ENCODE measurements at regions not wholly inside any gene's neighbourhood (a gene's known extent, or its start where the extent isn't known, plus 50 kb on each side); places are given as distances from the start of the nearest gene placed in this dataset.

GRCh38 chr10:2019803-2020202 lies 282.5 kb upstream of the ADARB2 start:
- DNase-seq (ENCODE audit: low spot score), result no peak

DNA sequence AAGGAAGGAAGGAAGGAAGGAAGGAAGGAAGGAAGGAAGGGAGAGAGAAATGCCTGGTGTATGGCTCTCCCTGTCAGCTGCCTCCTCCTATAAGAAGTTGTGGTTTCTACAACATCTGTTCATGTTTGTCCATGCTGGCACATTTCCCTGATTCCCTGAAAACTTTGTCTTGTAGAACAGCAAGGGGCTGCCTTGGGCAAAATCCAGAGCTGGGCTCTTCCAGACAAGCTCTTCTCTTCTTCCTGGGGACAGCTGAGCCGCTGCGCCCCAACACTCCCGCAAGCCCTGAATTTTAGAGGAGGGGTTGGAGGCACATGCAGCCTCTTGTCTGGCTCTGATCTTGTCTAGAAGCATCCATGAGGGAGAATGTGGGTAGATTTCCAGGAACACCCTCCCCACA lies 282.0 kb upstream of the ADARB2 start:
- no peak for DNase-seq (ENCODE audit: low spot score)

DNA sequence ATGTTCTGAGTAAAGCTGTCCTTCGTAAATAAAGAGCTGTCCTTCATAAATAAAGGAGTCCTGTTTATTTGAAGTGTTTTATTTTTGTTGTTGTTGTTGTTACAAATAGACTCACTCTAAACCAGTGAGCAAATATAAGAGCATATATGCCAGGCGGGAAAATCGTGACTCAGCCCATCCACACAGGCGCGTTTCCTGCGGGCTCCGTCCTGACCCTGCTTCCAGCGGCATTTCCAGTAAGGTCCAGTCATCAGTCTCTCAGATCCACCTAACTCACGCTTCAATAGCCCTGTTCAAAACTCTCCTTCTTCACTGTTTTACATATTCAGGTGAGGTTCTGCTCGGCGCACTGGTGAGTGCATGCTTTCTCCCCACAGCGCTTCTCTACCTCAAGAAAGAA lies 277.2 kb upstream of the ADARB2 start:
- DNase-seq (ENCODE audit: low spot score), result no peak

DNA sequence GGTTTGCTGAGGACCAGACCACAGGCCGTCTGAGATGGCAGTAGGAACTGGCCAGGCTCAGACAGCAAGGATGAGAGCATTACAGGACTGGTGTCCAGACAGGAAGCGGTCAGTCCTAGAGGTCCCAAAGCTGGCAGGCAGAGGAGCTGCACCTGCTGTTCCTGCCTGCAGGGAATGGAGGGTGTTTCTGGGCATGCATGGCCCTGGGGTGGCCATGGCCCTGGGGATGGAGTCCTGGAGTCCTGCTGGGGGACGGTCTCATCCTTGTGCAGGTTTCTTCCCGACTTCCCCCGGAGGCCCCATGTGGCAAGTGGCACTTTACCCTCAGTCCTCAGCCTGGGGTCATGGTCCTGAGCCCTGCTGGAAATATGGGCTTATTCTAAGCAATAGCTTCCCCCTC lies 274.9 kb upstream of the ADARB2 start:
- DNase-seq (ENCODE audit: low spot score), result no peak

DNA sequence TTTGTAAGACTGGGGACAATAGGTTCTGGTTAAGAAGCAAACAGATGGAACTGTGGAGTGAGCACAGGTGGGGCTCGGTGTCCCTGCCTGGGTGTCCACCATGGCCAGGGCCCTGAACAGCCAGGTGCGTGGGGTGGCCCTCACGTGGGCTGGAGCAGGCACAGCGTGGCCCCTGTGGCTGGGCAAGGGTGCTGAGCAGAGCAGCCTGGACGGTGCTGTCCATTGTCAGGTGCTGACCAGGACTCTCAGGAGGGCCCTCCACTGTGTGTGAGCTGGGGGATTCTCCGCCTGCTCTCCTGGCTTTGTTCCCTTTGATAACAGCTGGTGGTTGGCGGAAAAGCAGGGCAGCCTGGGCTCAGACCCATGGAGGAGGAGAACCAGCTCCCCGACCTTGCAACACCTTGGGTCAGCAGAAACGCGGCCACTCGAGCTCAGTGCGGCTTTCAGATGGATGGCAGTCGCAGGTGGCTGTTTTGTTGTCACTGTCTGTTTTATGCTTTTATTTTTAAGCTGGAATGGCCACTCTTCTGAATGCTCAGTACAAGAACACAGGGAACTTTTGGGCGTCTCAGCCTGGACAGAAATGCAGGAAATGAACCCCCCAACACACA lies 273.9 kb upstream of the ADARB2 start:
- DNase-seq (ENCODE audit: low spot score), result no peak

DNA sequence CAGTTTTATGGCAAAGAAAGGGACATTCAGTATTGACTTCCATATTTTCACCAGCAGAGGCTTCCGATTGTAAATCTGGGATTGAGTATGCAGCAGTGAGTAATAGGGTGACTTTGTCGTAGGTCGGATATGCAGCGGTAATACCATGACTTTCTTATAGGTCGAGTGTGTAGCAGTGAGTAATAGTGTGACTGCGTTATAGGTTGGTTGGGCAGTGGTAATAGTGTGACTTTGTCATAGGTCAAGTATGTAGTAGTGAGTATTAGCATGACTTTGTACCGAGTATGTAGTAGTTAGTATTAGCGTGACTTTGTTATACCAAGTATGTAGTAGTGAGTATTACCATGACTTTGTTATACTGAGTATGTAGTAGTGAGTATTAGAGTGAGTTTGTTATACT lies 268.2 kb upstream of the ADARB2 start:
- no peak for DNase-seq (ENCODE audit: low spot score)

GRCh38 chr10:1992930-1993329 lies 255.6 kb upstream of the ADARB2 start:
- DNase-seq (ENCODE audit: low spot score), result no peak

DNA sequence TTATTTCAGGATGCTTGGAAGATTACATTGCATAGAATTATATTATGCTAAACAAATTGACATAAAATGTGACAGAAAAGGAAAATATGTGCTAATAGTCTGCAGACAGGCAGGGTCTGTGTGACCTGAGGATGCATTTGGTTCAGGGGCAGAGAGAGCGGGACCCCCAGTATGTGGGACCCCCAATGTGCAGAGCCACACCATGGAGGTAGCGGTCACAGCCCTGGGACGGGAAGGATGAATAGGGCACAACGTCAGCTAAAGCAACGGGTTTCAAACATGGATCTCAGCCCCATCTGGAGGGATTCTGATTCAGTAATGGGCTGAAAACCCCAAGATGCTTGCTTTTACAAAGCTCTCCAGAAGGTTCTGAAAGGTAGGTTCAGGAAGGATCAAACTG lies 251.8 kb upstream of the ADARB2 start:
- DNase-seq (ENCODE audit: low spot score), result no peak

- no peak for DNase-seq (ENCODE audit: low spot score)
Observed at GRCh38 chr10:1981976-1982375, 244.7 kb upstream of the ADARB2 start.

- DNase-seq (ENCODE audit: low spot score), result no peak
Observed at GRCh38 chr10:1980459-1980858, 243.1 kb upstream of the ADARB2 start.

DNA sequence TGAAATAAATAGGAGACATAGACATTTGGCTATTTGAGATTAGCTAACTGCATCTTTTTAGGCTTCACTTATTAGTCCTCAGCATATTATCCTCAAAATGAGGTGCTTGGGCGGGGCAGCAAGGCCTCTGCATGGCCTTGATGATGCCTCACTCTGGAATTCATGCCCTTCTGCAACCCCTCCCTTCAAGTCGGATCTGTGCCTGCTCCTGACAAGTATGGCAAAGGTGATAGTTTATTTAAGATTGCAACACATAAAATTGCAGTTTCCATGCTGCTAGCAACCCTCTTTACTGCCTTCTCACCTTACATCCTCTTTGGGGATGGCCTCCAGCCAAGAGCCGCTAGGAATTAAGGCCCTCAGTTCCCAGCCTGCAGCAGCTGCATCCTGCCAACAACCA lies 241.3 kb upstream of the ADARB2 start:
- no peak for DNase-seq (ENCODE audit: low spot score)

GRCh38 chr10:1977461-1977860 lies 240.1 kb upstream of the ADARB2 start:
- DNase-seq (ENCODE audit: low spot score), result no peak

GRCh38 chr10:1972406-1972805 lies 235.1 kb upstream of the ADARB2 start:
- no peak for DNase-seq (ENCODE audit: low spot score)

DNA sequence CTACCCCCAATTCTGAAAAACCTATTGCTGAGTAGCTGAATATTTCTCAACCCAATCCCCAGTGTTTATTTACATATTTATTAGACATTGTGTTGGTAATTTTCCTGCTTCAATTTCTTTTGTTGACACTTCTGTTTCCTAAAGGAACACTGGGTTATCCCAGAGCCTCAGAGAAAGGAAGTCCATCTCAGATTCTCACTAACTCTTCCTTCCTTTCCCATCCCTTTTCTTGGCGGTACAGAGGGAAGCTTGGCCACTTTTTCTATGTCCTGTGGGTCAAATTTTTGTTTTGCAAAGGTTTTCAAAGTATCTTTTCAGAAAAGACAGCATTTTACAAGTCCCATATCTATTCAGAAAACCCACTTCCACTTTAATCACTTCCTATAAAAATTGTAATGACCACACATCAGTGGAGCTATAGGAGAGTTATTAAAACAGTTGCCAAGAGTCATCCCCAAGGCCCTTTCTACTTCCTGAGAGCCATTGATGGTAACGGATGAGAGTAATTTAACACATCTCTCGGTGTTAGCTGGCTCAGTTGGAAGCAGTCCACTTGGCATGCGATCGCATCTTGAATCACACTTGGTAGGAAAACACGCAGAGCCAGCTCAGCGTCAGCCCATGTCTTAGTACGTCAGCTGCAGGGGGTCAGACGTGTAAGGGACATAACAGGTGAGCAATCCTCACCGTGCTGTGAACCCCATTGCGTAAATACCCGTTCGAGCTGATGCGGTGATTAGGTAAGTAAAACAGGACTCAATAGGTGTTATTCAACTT lies 231.1 kb upstream of the ADARB2 start:
- no peak for DNase-seq (ENCODE audit: low spot score)

DNA sequence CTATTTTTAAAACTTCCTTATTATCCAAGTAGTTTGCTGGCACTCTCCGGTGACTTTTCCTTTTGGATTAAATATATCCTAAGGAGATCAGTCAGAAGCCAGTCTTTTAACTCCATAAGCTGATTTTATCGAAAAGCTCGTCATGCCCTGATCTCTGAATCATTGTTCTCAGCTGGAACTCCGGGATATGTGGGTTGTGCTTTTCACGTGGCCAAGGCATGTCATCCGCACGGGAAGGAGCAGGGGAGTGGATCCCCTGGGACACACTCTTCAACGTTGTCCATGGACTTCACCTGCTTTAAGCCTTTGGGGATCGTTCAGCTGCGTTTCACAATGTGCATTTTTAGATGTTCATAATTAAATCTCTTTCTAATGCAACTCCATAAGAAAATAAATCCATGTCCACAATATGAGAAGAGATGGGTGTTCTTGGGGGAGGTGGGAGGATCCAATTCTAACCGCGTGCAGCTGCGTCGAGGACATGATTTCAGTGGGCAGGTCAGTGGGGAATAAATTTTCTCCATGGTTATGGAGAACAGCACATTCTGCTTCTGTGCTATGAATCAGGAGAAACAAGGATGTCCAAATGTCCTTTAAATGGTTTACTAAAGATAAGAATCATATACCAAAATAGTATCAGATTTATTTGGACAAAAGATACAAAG lies 229.5 kb upstream of the ADARB2 start:
- DNase-seq (ENCODE audit: low spot score), result no peak

- DNase-seq (ENCODE audit: low spot score), result no peak
Observed at GRCh38 chr10:1964476-1964875, 227.2 kb upstream of the ADARB2 start.

GRCh38 chr10:1963341-1963740 lies 226.0 kb upstream of the ADARB2 start:
- no peak for DNase-seq (ENCODE audit: low spot score)

- no peak for DNase-seq (ENCODE audit: low spot score)
Observed at GRCh38 chr10:1961989-1962388, 224.7 kb upstream of the ADARB2 start.

DNA sequence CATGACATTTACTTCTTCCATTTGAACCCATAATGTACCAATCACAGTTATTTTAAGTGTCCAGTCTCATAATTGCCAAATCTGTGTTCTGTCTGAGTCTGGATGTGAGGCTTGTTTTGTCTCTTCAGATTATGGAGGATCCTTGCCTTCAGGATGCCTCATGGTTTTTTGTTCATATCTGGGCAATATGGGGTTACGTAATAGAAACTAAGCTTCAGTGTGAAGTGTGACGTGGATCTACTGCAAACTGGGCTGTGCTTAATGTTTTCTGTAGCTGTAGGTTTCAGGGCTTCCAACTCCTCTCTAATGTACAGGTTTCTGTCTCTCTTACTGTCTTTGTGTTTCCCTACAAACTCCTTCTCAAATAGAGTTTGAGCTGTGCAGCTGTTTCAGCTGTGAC lies 223.7 kb upstream of the ADARB2 start:
- no peak for DNase-seq (ENCODE audit: low spot score)

DNA sequence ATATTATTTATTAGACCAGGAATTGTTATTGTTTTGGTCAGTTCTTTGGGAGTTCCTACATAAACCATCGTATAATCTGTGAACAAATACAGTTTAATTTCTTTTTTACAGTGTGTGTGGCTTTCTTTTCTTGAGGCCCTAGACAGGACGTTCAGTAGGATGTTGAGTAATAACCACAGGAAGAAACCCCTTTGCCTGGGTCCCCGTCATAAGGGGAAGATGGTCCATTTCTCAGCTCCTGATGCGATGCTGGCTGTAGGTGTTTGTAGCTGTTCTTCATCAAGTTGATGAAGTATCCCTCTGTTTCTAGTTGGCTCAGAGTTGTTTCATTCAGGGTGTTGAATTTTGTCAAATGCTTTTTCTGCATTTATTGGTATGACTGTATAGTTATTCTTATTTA lies 219.7 kb upstream of the ADARB2 start:
- DNase-seq (ENCODE audit: low spot score), result no peak

GRCh38 chr10:1954300-1954699 lies 217.0 kb upstream of the ADARB2 start:
- no peak for DNase-seq (ENCODE audit: low spot score)

DNA sequence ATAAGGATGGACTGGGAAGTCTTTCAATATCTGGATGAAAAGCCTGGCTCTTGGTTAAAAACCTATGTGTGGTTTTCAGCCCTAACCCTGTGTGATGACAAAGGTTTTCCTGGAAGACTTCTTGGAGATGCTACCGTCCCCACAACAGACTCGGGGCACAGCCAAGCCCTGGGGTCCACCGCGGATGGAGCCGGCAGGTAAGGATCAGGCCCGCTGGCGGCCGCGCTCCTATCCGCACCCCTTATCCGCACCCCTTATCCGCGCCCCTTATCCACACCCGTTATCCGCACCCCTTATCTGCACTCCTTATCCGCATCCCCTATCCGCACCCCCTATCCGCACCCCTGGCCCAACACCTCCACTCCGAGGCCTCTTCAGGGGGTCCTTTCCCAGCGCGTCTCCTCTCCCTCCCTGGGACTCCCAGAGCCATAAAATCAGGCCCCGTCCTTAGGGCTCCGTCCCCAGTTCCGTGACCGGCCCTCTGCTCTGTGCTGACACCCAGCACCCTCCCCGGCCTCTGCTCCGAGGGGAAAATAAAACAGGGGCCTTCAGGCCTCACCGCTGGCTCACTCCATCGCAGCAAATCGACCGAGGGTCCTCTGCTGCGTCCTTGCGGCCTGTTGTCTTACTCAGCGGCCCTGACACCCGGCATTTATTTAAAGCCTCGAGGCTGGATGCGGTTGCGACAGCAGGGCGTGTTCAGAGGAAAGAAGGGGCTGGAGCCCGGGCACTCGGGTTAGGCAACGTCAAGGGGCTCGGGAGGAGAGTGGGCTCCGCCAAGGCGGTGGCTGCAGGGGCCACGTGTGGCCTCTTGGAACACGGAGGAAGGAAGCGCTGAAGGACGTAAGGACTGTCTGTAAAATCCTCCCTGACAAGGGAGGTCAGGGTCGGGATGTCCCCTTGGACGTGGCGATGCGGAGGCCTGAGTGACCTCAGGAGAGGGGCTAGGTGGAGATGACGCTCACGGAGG lies 215.1 kb upstream of the ADARB2 start:
- no peak for DNase-seq (ENCODE audit: low spot score)
